K562 (cell line): ENCODE measurements at regions not wholly inside any gene's neighbourhood (a gene's known extent, or its start where the extent isn't known, plus 50 kb on each side); places are given as distances from the start of the nearest gene placed in this dataset.
"Not testable (repeated sequence)": the region's sequence is repeated elsewhere in the genome, so short reads cannot be mapped to it uniquely, and the experiment has no call there.

ENCODE experiments used
- ATAC-seq: fragments of 200-7000 bp; cut with Tn5 transposase; 3 replicates; pipeline ENCODE4 v1.9.1; 2020; ENCODE audit warnings: moderate library complexity
- BruUV-seq: library from RNA; stranded (reverse); fragments of 400-500 nt; replicated peaks from 2 replicates; lab custom pipeline; 2021; lab: Mats Ljungman, UMichigan
- CTCF ChIA-PET: fragments of 300-600 bp; formaldehyde crosslinking; extraction: SDS; loops from one replicate; lab custom pipeline; 2021; ENCODE audit warnings: low intra/inter-chr PET ratio; lab: Yijun Ruan, JAX
- POLR2A ChIA-PET: fragments of 300-600, 350-650 bp; sonication (Branson Sonifier 250); formaldehyde crosslinking; extraction: SDS; loops from one replicate; lab custom pipeline; 2021; ENCODE audit warnings: antibody characterized with exemption, inconsistent platforms; lab: Yijun Ruan, JAX
- DNase-seq, 4 experiments: peaks; one replicate each; pipeline versions ENCODE4 v3.0.0 to v3.0.0-alpha.2; 2011 to 2018; ENCODE audit warnings: low spot score in 3 of 4, mixed read lengths in 3 of 4; ENCODE audit errors: extremely low read depth in 1 of 4
- FAIRE-seq: peaks from 2 replicates; lab custom pipeline; 2011; peaks lifted over from hg19 to GRCh38; lab: Jason Lieb, UNC
- H2AFZ ChIP-seq: 2 replicates; pipeline ENCODE4 v1.6.0; 2011; ENCODE audit warnings: low read depth, low read length, control low read depth, inconsistent platforms
- H3K27ac ChIP-seq: fragments of 200-600 bp; 3 replicates; pipeline ENCODE4 v1.8.0; 2011; ENCODE audit warnings: low read depth, mild to moderate bottlenecking, control low read depth, inconsistent platforms, low read length, moderate library complexity, mixed read lengths; ENCODE audit errors: extremely low read depth
- H3K27me3 ChIP-seq, 2 experiments: fragments of 300-600 bp in 1 of 2; 2 replicates in 1 of 2; 3 replicates in 1 of 2; pipeline versions ENCODE4 v1.6.0 to v1.8.0; 2011; ENCODE audit warnings: inconsistent platforms in 2 of 2, low read length in 2 of 2, mild to moderate bottlenecking in 1 of 2, mixed read lengths in 1 of 2, moderate library complexity in 1 of 2; ENCODE audit not compliant: control insufficient read depth in 2 of 2, insufficient read depth in 2 of 2
- H3K36me3 ChIP-seq: fragments of 300-600 bp; 3 replicates; pipeline ENCODE4 v1.8.0; 2011; ENCODE audit warnings: mild to moderate bottlenecking, low read length, inconsistent platforms; ENCODE audit not compliant: control insufficient read depth, insufficient read depth
- H3K4me1 ChIP-seq, 2 experiments: fragments of 200-600 bp in 1 of 2; replicated peaks in 1 of 2; 2 replicates in 1 of 2; 3 replicates in 1 of 2; pipeline versions ENCODE4 v1.5.1 to v1.8.0; 2011; ENCODE audit warnings: inconsistent platforms in 2 of 2, low read length in 2 of 2, mild to moderate bottlenecking in 1 of 2, mixed read lengths in 1 of 2, moderate library complexity in 1 of 2; ENCODE audit not compliant: control insufficient read depth in 2 of 2, insufficient read depth in 2 of 2
- H3K4me2 ChIP-seq: 2 replicates; pipeline ENCODE4 v1.6.1; 2011; ENCODE audit warnings: low read length, control low read depth, inconsistent platforms, mixed read lengths; ENCODE audit not compliant: insufficient read depth
- H3K4me3 ChIP-seq: fragments of 200-600 bp; sonication (generic), shearing (Covaris generic); 2 replicates; pipeline ENCODE4 v1.5.1; 2016; ENCODE audit warnings: control low read depth, inconsistent platforms
- H3K79me2 ChIP-seq: fragments of 200-600 bp; 3 replicates; pipeline ENCODE4 v1.8.0; 2011; ENCODE audit warnings: low read length, inconsistent platforms; ENCODE audit not compliant: control insufficient read depth, insufficient read depth
- H3K9ac ChIP-seq, 2 experiments: 2 replicates each; pipeline versions ENCODE4 v1.6.0 to v1.6.1; 2011; ENCODE audit warnings: low read depth in 2 of 2, low read length in 2 of 2, control low read depth in 1 of 2, inconsistent platforms in 1 of 2, mild to moderate bottlenecking in 1 of 2, mixed read lengths in 1 of 2; ENCODE audit not compliant: insufficient read depth in 1 of 2
- H3K9me1 ChIP-seq: one replicate; pipeline ENCODE4 v1.6.0; 2011; ENCODE audit warnings: inconsistent platforms, mild to moderate bottlenecking, low read length, moderate library complexity; ENCODE audit not compliant: control insufficient read depth, insufficient read depth
- H3K9me3 ChIP-seq: replicated peaks from 2 replicates; pipeline ENCODE4 v1.5.1; 2011; ENCODE audit warnings: low read depth, low read length, inconsistent platforms; ENCODE audit not compliant: control insufficient read depth, insufficient read depth
- H4K20me1 ChIP-seq: replicated peaks from 2 replicates; pipeline ENCODE4 v1.6.1; 2011; ENCODE audit warnings: low read length, inconsistent platforms, mixed read lengths; ENCODE audit not compliant: control insufficient read depth, insufficient read depth
- GTF2A2 ChIP-seq: IDR thresholded peaks from 2 replicates; pipeline ENCODE4 v1.6.1; 2016; ENCODE audit warnings: mild to moderate bottlenecking, missing genetic modification characterization, missing compliant biosample characterization
- MAX ChIP-seq: sonication (generic); formaldehyde crosslinking; IDR thresholded peaks from 2 replicates; pipeline ENCODE4 v1.9.0; 2022; ENCODE audit warnings: mild to moderate bottlenecking, missing genetic modification reagents
- NR3C1 ChIP-seq: sonication (generic); formaldehyde crosslinking; IDR thresholded peaks from 2 replicates; pipeline ENCODE4 v1.8.1; 2022; ENCODE audit warnings: missing genetic modification reagents
- TCF7L2 ChIP-seq: fragments of 150-350 bp; IDR thresholded peaks from 2 replicates; pipeline ENCODE4 v1.6.1; 2016; ENCODE audit warnings: low read depth, mild to moderate bottlenecking, low read length, moderate library complexity
- ZNF197 ChIP-seq: fragments of 200-800 bp; sonication (Bioruptor generic); IDR thresholded peaks from 2 replicates; pipeline ENCODE4 v1.6.1; 2016; ENCODE audit warnings: low read depth, missing genetic modification characterization, missing compliant biosample characterization
- ZNF75A ChIP-seq: fragments of 450-650 bp; formaldehyde crosslinking; IDR thresholded peaks from 2 replicates; pipeline ENCODE4 v1.4.0; 2020; ENCODE audit warnings: mild to moderate bottlenecking
- ZNF830 ChIP-seq: fragments of 250-450 bp; sonication (Bioruptor Pico); IDR thresholded peaks from 2 replicates; pipeline ENCODE4 v1.5.0; 2021; ENCODE audit warnings: mild to moderate bottlenecking
- WGBS: fragments of 100-300 bp; shearing (Covaris generic); methylation state at CpG from one replicate; pipeline ENCODE4 v1.1.6; 2016; ENCODE audit warnings: low coverage, mixed read lengths; ENCODE audit not compliant: insufficient coverage; ENCODE audit errors: missing lambda C conversion rate; 5-methylcytosine and 5-hydroxymethylcytosine counted together
- in situ Hi-C: fragments of 300-500 bp; cut with MboI; formaldehyde crosslinking; loops from 4 replicates; pipeline ENCODE4 v1.15.0; 2018; ENCODE audit warnings: inconsistent platforms, mixed read lengths
- intact Hi-C: fragments of 100-400 bp; cut with micrococcal nuclease; formaldehyde crosslinking; loops from 2 replicates; pipeline ENCODE4 v1.14.2; 2022
- TF ChIP-seq, protein P1 (sequence below): fragments of 250-450 bp; sonication (Bioruptor Pico); IDR thresholded peaks from 2 replicates; pipeline ENCODE4 v1.4.0; 2020; ENCODE audit warnings: borderline replicate concordance

DNA sequence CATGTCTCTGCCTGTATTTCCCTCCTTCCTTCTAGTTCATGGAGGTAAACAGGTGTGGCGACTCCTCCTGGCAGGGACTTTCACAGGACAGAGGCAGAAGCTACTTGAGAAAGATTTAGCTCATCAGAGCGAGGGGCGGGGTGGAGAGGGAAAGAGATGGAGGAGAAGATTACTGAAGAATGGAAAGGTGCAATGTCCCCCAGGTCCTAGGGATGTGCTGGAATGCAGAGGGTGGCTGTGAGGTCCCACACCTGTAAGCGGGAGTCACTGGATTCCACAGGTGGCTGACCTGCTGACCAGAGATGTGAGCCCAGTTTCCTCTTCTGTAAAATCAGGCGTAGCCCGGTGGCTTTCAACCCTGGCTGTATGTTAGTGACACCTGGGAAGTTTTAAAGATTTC lies 199.2 kb upstream of the SULF2 start:
- ATAC-seq (no peak), DNase-seq (no peak), FAIRE-seq (no peak)
- Histone ChIP-seq H3K36me3 (no peaks in the 10 kb centered on the region), H3K9ac (no peak overlapping the region), H3K27ac (no peak overlapping the region), H3K79me2 (no peaks in the 10 kb centered on the region), H3K4me1 (no peaks in the 10 kb centered on the region; a peak in 1 of 5 replicates), H4K20me1 (no peaks in the 10 kb centered on the region), H3K4me3 (no peak overlapping the region), H3K9me1 (no peaks in the 10 kb centered on the region), H3K9me3 (no peaks in the 10 kb centered on the region), H3K27me3 (peaks cover 0 to 7% of the 10 kb centered on the region in 2 experiments; a peak in 2 of 5 replicates), H3K4me2 (no peak overlapping the region), H2AFZ (no peak overlapping the region)
- CTCF ChIA-PET, result no interaction called here
- BruUV-seq, result no TSS peak
- 0% methylated on average over 6 of the region's 6 CpGs for WGBS
- TF ChIP-seq NR3C1 (no peak), TCF7L2 (no peak), ZNF197 (CRISPR knock-in tag) (no peak), GTF2A2 (no peak), MAX (no peak), ZNF75A (CRISPR knock-in tag) (no peak), ZNF830 (CRISPR knock-in tag) (no peak)
- TF ChIP-seq, protein P1, sequence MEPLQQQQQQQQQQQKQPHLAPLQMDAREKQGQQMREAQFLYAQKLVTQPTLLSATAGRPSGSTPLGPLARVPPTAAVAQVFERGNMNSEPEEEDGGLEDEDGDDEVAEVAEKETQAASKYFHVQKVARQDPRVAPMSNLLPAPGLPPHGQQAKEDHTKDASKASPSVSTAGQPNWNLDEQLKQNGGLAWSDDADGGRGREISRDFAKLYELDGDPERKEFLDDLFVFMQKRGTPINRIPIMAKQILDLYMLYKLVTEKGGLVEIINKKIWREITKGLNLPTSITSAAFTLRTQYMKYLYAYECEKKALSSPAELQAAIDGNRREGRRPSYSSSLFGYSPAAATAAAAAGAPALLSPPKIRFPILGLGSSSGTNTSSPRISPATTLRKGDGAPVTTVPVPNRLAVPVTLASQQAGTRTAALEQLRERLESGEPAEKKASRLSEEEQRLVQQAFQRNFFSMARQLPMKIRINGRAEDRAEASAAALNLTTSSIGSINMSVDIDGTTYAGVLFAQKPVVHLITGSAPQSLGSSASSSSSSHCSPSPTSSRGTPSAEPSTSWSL (CRISPR knock-in tag), result no peak
- in situ Hi-C loops, result no loop called here
- intact Hi-C loops, result no loop called here
- POLR2A ChIA-PET, result no interaction called here

DNA sequence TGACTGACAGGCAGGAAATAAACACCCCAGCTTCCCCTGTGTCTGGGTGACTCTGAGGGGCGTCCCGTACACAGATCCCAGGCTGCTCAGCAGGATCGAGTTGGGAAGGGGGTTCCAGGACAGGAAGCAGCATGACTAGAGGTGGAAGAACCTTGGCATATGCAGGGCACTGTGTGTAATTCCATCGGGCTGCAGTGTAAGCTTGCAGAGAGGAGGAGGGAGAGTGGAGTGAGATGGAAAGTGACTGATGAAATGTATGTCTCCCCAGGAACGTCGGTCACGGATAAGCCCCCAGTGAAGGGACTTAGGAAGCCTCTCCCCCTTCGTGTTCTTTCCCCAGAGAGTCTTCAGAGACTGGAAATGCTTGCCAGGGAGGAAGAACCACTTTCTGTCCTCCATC lies 198.4 kb upstream of the SULF2 start:
- 0% methylated on average over 4 of the region's 8 CpGs for WGBS
- H3K9me1 ChIP-seq, H3K27ac ChIP-seq, H3K9ac ChIP-seq, H3K79me2 ChIP-seq, POLR2A ChIA-PET, H3K4me1 ChIP-seq, intact Hi-C loops, ATAC-seq, H3K4me2 ChIP-seq, H3K9me3 ChIP-seq, H2AFZ ChIP-seq, H3K36me3 ChIP-seq, BruUV-seq, DNase-seq, in situ Hi-C loops, H4K20me1 ChIP-seq, CTCF ChIA-PET, H3K4me3 ChIP-seq: not testable (repeated sequence)
- peaks cover 0 to 11% of the 10 kb centered on the region in 2 experiments; a peak in 3 of 5 replicates for H3K27me3 ChIP-seq
- FAIRE-seq, result peak; percentile 59
